Keratinocyte (primary cell): ENCODE measurements at regions not wholly inside any gene's neighbourhood (a gene's known extent, or its start where the extent isn't known, plus 50 kb on each side); places are given as distances from the start of the nearest gene placed in this dataset.

Experiments
- EZH2 ChIP-seq: IDR thresholded peaks from one replicate; pipeline ENCODE4 v1.6.1; 2012; ENCODE audit warnings: inconsistent platforms, mild to moderate bottlenecking, low read length, moderate library complexity
- TF ChIP-seq, protein P1 (sequence below), 3 experiments: IDR thresholded peaks in 1 of 3; conservative IDR thresholded peaks in 1 of 3; optimal IDR thresholded peaks in 1 of 3; 2 replicates in 2 of 3; 3 replicates in 1 of 3; pipeline versions ENCODE3 to v1.5.1; 2011; ENCODE audit warnings: low read length in 3 of 3, mild to moderate bottlenecking in 3 of 3, moderate library complexity in 2 of 3, control low read depth in 1 of 3, inconsistent platforms in 1 of 3; ENCODE audit not compliant: insufficient read depth in 2 of 3; ENCODE audit errors: extremely low read depth in 1 of 3

GRCh38 chr22:48192920-48193319 lies 1430.5 kb downstream of the TBC1D22A start:
- TF ChIP-seq EZH2: no peak
- TF ChIP-seq, protein P1, sequence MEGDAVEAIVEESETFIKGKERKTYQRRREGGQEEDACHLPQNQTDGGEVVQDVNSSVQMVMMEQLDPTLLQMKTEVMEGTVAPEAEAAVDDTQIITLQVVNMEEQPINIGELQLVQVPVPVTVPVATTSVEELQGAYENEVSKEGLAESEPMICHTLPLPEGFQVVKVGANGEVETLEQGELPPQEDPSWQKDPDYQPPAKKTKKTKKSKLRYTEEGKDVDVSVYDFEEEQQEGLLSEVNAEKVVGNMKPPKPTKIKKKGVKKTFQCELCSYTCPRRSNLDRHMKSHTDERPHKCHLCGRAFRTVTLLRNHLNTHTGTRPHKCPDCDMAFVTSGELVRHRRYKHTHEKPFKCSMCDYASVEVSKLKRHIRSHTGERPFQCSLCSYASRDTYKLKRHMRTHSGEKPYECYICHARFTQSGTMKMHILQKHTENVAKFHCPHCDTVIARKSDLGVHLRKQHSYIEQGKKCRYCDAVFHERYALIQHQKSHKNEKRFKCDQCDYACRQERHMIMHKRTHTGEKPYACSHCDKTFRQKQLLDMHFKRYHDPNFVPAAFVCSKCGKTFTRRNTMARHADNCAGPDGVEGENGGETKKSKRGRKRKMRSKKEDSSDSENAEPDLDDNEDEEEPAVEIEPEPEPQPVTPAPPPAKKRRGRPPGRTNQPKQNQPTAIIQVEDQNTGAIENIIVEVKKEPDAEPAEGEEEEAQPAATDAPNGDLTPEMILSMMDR (optimal IDR thresholded peaks at IDR 0.05 in 1 of 3, IDR thresholded peaks at IDR 0.05 in 1 of 3, conservative IDR thresholded peaks at IDR 0.05 in 1 of 3; ENCODE audit: extremely low read depth in 1 of 3, insufficient read depth in 2 of 3, low read length in 3 of 3): no peak
